GM12878 (cell line): ENCODE measurements at regions not wholly inside any gene's neighbourhood (a gene's known extent, or its start where the extent isn't known, plus 50 kb on each side); places are given as distances from the start of the nearest gene placed in this dataset.

Source experiments
- ATAC-seq: fragments of 200-7000 bp; cut with Tn5 transposase; 3 replicates; pipeline ENCODE4 v1.9.1; 2020; ENCODE audit warnings: mild to moderate bottlenecking, moderate library complexity
- BruUV-seq: library from RNA; stranded (reverse); fragments of 400-500 nt; replicated peaks from 2 replicates; lab custom pipeline; 2021; lab: Mats Ljungman, UMichigan
- CTCF ChIA-PET: fragments of 300-600 bp; sonication (Branson Sonifier 250); formaldehyde crosslinking; extraction: SDS; loops from one replicate; lab custom pipeline; 2021; ENCODE audit warnings: inconsistent platforms; lab: Yijun Ruan, JAX
- POLR2A ChIA-PET: fragments of 350-600 bp; formaldehyde crosslinking; extraction: SDS; loops from one replicate; lab custom pipeline; 2021; ENCODE audit warnings: inconsistent platforms; lab: Charles Lee
- RAD21 ChIA-PET: fragments of 300-600 bp; sonication (Branson Sonifier 250); formaldehyde crosslinking; loops from one replicate; lab custom pipeline; 2023; ENCODE audit warnings: antibody characterized with exemption; ENCODE audit not compliant: unreplicated experiment; lab: Charles Lee
- SMC1A ChIA-PET: fragments of 300-600 bp; sonication (Branson Sonifier 250); formaldehyde crosslinking; loops from one replicate; lab custom pipeline; 2023; ENCODE audit not compliant: unreplicated experiment, uncharacterized antibody; lab: Charles Lee
- DNase-seq: peaks from one replicate; pipeline ENCODE4 v3.0.0-alpha.2; 2011; ENCODE audit warnings: low read depth, low spot score
- FAIRE-seq: peaks from 3 replicates; lab custom pipeline; 2011; peaks lifted over from hg19 to GRCh38; lab: Jason Lieb, UNC
- H2AFZ ChIP-seq: 2 replicates; pipeline ENCODE4 v1.6.0; 2011; ENCODE audit warnings: low read depth, low read length, control low read depth; ENCODE audit not compliant: control insufficient read depth
- H3K27ac ChIP-seq: 2 replicates; pipeline ENCODE4 v1.5.1; 2011; ENCODE audit warnings: control low read depth; ENCODE audit not compliant: control insufficient read depth, insufficient read depth
- H3K27me3 ChIP-seq, 2 experiments: replicated peaks in 1 of 2; 2 replicates each; pipeline versions ENCODE4 v1.6.0 to v1.6.1; 2011; ENCODE audit warnings: low read length in 1 of 2; ENCODE audit not compliant: control insufficient read depth in 2 of 2, insufficient read depth in 2 of 2
- H3K36me3 ChIP-seq, 2 experiments: 2 replicates each; pipeline ENCODE4 v1.5.1; 2011; ENCODE audit warnings: low read length in 1 of 2; ENCODE audit not compliant: control insufficient read depth in 2 of 2, insufficient read depth in 2 of 2
- H3K4me1 ChIP-seq: 2 replicates; pipeline ENCODE4 v1.6.1; 2011; ENCODE audit warnings: mild to moderate bottlenecking, low read length, moderate library complexity, mixed read lengths; ENCODE audit not compliant: control insufficient read depth, insufficient read depth
- H3K4me2 ChIP-seq: 2 replicates; pipeline ENCODE4 v1.6.0; 2011; ENCODE audit warnings: control low read depth; ENCODE audit not compliant: control insufficient read depth, insufficient read depth
- H3K4me3 ChIP-seq: fragments of 200-600 bp; sonication (generic); 2 replicates; pipeline ENCODE4 v1.5.1; 2016
- H3K79me2 ChIP-seq: 2 replicates; pipeline ENCODE4 v1.6.0; 2011; ENCODE audit warnings: low read length; ENCODE audit not compliant: control insufficient read depth, insufficient read depth
- H3K9ac ChIP-seq: 2 replicates; pipeline ENCODE4 v1.8.0; 2011; ENCODE audit warnings: low read length, control low read depth, mixed read lengths; ENCODE audit not compliant: control insufficient read depth, insufficient read depth
- H3K9me3 ChIP-seq: replicated peaks from 3 replicates; pipeline ENCODE4 v1.5.1; 2011; ENCODE audit warnings: mild to moderate bottlenecking, low read length; ENCODE audit not compliant: control insufficient read depth, insufficient read depth
- H4K20me1 ChIP-seq: 2 replicates; pipeline ENCODE4 v1.6.0; 2011; ENCODE audit not compliant: control insufficient read depth, insufficient read depth
- CREM ChIP-seq: IDR thresholded peaks from 2 replicates; pipeline ENCODE4 v1.6.1; 2014; ENCODE audit warnings: antibody characterized with exemption, low read depth
- EGR1 ChIP-seq, 2 experiments: IDR thresholded peaks; 1 replicate in 1 of 2; 2 replicates in 1 of 2; pipeline ENCODE4 v1.6.1; 2011 to 2012; ENCODE audit warnings: low read depth in 2 of 2, low read length in 2 of 2, borderline replicate concordance in 1 of 2, mild to moderate bottlenecking in 1 of 2, moderate library complexity in 1 of 2
- PML ChIP-seq: IDR thresholded peaks from 2 replicates; pipeline ENCODE4 v1.6.1; 2012; ENCODE audit warnings: low read length, inconsistent platforms
- RB1 ChIP-seq: fragments of 450-650 bp; formaldehyde crosslinking; IDR thresholded peaks from 2 replicates; pipeline ENCODE4 v1.6.1; 2017; ENCODE audit warnings: mild to moderate bottlenecking, borderline replicate concordance
- SMAD5 ChIP-seq: IDR thresholded peaks from 2 replicates; pipeline ENCODE4 v1.6.1; 2016; ENCODE audit warnings: antibody characterized with exemption, low read depth
- SREBF1 ChIP-seq: IDR thresholded peaks from 2 replicates; pipeline ENCODE4 v1.6.1; 2012; ENCODE audit warnings: mild to moderate bottlenecking, low read length
- WGBS: methylation state at CpG from one replicate; pipeline ENCODE4 v1.1.6; 2016; ENCODE audit warnings: low lambda C conversion rate; ENCODE audit not compliant: insufficient replicate concordance, insufficient coverage; ENCODE audit errors: missing lambda C conversion rate; 5-methylcytosine and 5-hydroxymethylcytosine counted together
- in situ Hi-C: fragments of 300-500 bp; cut with MboI; formaldehyde crosslinking; loops from 9 replicates; pipeline ENCODE4 v1.14.3; 2018; ENCODE audit warnings: mixed read lengths
- intact Hi-C: fragments of 100-400 bp; cut with micrococcal nuclease; formaldehyde crosslinking; loops from one replicate; pipeline ENCODE4 v1.14.2; 2022; ENCODE audit not compliant: unreplicated experiment
- TF ChIP-seq, protein P1 (sequence below): fragments of 450-650 bp; IDR thresholded peaks from 2 replicates; pipeline ENCODE4 v1.6.1; 2017; ENCODE audit warnings: mild to moderate bottlenecking, moderate library complexity
- TF ChIP-seq, protein P2 (sequence below): fragments of 450-650 bp; IDR thresholded peaks from 2 replicates; pipeline ENCODE4 v1.6.1; 2017; ENCODE audit warnings: mild to moderate bottlenecking, low read depth, inconsistent platforms; ENCODE audit not compliant: poor library complexity, severe bottlenecking

DNA sequence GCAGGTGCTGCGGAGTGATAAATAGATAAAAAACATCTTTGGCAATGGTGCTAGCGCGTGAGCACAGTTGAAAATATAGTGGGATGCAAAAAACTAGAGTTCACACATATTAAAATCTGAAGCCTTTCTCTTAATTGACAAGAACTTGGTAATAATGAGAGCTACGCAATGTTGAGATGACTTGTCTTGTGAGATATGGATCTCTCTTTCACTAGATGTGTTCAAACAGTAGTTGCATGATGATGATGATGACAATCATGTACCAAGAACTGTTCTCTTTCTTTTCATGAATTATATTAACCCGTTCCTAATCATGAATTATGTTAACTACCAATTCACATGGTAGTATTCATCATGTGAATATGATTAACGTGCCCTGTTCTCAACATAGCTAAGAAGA is 81.1 kb downstream of the DYNAP start:
- no peak for DNase-seq
- no peak for ATAC-seq
- POLR2A ChIA-PET, result no interaction called here
- CTCF ChIA-PET, result interaction anchor here (0.6 to 3.0 kb wide), 20 partner anchors 9 to 594 kb away, joined by 3 to 25 read pairs (median 6); no protein-coding TSS in a partner anchor
- TF ChIP-seq SREBF1 (no peak), EGR1 (IDR thresholded peaks at IDR 0.05; ENCODE audit: borderline replicate concordance in 1 of 2, low read depth in 2 of 2, low read length in 2 of 2) (no peak)
- WGBS, result 38% methylated on average over 6 of the region's 6 CpGs
- intact Hi-C loops (loop anchor here (5.0 to 10.0 kb wide), 3 partner anchors 280 to 1107 kb away; no protein-coding TSS in a partner anchor), in situ Hi-C loops (loop anchor here (10.0 kb wide), 1 partner anchor 227 kb away; no protein-coding TSS in a partner anchor)
- Histone ChIP-seq H3K4me1 (no peaks in the 10 kb centered on the region), H3K27me3 (no peaks in the 10 kb centered on the region), H3K36me3 (no peaks in the 10 kb centered on the region), H3K4me3 (no peak overlapping the region), H3K27ac (no peak overlapping the region), H3K79me2 (no peaks in the 10 kb centered on the region), H2AFZ (no peak overlapping the region), H4K20me1 (no peaks in the 10 kb centered on the region), H3K9ac (no peak overlapping the region), H3K4me2 (no peak overlapping the region), H3K9me3 (no peaks in the 10 kb centered on the region)
- SMC1A ChIA-PET, result interaction anchor here (0.7 to 3.1 kb wide), 8 partner anchors 7 to 282 kb away, joined by 3 to 35 read pairs (median 3); no protein-coding TSS in a partner anchor
- no TSS peak for BruUV-seq
- RAD21 ChIA-PET, result interaction anchor here (0.9 to 1.9 kb wide), 6 partner anchors 12 to 280 kb away, joined by 3 to 11 read pairs (median 4); no protein-coding TSS in a partner anchor
- no peak for FAIRE-seq

DNA sequence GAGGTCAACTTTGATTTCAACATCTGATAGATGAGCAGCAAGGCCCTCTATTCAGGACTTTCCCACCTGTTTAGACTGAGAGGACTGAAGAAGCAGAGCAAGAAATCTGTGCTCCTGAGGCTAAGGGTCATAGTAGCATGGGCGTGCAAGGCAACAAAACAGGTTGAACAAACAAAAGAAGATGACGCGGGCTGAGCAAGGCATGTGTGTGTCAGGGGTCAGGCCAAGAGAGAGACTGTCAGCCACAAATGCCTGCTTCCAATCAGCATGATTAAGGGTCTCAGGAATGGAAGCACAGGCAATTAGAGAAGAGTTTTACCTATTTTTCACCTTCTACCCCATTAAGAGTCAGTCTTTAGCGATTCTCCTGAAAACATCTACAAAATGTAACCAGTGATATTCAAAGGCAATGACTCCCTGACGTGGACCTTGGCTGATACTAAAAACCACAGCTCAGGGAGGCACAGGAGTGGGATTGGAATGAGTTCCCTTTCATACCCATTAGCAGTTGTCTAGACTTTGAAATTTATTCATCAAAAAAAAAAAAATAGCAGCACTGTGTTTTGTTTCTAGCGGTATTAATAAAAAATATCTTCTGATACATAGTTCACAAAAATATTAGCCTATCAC is 81.9 kb downstream of the DYNAP start:
- Histone ChIP-seq H2AFZ (no peak overlapping the region), H3K9me3 (no peaks in the 10 kb centered on the region), H4K20me1 (no peaks in the 10 kb centered on the region), H3K9ac (no peak overlapping the region), H3K36me3 (no peaks in the 10 kb centered on the region), H3K4me1 (no peaks in the 10 kb centered on the region), H3K27ac (no peak overlapping the region), H3K27me3 (no peaks in the 10 kb centered on the region), H3K4me2 (no peak overlapping the region), H3K79me2 (no peaks in the 10 kb centered on the region), H3K4me3 (no peak overlapping the region)
- 42% methylated on average over 6 of the region's 6 CpGs for WGBS
- intact Hi-C loops (loop anchor here (5.0 to 10.0 kb wide), 3 partner anchors 281 to 1108 kb away; no protein-coding TSS in a partner anchor), in situ Hi-C loops (loop anchor here (10.0 kb wide), 1 partner anchor 228 kb away; no protein-coding TSS in a partner anchor)
- FAIRE-seq, result no peak
- POLR2A ChIA-PET, result no interaction called here
- no peak for ATAC-seq
- no TSS peak for BruUV-seq
- RAD21 ChIA-PET, result no interaction called here
- SMC1A ChIA-PET, result interaction anchor here (1.4 to 3.1 kb wide), 2 partner anchors 185 to 227 kb away, joined by 3 to 35 read pairs; no protein-coding TSS in a partner anchor
- CTCF ChIA-PET, result interaction anchor here (2.2 to 2.9 kb wide), 4 partner anchors 15 to 231 kb away, joined by 10 to 24 read pairs (median 14); no protein-coding TSS in a partner anchor
- no peak for DNase-seq
- TF ChIP-seq, protein P1, sequence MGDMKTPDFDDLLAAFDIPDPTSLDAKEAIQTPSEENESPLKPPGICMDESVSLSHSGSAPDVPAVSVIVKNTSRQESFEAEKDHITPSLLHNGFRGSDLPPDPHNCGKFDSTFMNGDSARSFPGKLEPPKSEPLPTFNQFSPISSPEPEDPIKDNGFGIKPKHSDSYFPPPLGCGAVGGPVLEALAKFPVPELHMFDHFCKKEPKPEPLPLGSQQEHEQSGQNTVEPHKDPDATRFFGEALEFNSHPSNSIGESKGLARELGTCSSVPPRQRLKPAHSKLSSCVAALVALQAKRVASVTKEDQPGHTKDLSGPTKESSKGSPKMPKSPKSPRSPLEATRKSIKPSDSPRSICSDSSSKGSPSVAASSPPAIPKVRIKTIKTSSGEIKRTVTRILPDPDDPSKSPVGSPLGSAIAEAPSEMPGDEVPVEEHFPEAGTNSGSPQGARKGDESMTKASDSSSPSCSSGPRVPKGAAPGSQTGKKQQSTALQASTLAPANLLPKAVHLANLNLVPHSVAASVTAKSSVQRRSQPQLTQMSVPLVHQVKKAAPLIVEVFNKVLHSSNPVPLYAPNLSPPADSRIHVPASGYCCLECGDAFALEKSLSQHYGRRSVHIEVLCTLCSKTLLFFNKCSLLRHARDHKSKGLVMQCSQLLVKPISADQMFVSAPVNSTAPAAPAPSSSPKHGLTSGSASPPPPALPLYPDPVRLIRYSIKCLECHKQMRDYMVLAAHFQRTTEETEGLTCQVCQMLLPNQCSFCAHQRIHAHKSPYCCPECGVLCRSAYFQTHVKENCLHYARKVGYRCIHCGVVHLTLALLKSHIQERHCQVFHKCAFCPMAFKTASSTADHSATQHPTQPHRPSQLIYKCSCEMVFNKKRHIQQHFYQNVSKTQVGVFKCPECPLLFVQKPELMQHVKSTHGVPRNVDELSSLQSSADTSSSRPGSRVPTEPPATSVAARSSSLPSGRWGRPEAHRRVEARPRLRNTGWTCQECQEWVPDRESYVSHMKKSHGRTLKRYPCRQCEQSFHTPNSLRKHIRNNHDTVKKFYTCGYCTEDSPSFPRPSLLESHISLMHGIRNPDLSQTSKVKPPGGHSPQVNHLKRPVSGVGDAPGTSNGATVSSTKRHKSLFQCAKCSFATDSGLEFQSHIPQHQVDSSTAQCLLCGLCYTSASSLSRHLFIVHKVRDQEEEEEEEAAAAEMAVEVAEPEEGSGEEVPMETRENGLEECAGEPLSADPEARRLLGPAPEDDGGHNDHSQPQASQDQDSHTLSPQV, result no peak
- TF ChIP-seq SMAD5 (no peak), RB1 (no peak), CREM (no peak), PML (no peak)
- TF ChIP-seq, protein P2, sequence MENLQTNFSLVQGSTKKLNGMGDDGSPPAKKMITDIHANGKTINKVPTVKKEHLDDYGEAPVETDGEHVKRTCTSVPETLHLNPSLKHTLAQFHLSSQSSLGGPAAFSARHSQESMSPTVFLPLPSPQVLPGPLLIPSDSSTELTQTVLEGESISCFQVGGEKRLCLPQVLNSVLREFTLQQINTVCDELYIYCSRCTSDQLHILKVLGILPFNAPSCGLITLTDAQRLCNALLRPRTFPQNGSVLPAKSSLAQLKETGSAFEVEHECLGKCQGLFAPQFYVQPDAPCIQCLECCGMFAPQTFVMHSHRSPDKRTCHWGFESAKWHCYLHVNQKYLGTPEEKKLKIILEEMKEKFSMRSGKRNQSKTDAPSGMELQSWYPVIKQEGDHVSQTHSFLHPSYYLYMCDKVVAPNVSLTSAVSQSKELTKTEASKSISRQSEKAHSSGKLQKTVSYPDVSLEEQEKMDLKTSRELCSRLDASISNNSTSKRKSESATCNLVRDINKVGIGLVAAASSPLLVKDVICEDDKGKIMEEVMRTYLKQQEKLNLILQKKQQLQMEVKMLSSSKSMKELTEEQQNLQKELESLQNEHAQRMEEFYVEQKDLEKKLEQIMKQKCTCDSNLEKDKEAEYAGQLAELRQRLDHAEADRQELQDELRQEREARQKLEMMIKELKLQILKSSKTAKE, result no peak
